ENCODE measurements at regions not wholly inside any gene's neighbourhood (a gene's known extent, or its start where the extent isn't known, plus 50 kb on each side); places are given as distances from the start of the nearest gene placed in this dataset.

DNA sequence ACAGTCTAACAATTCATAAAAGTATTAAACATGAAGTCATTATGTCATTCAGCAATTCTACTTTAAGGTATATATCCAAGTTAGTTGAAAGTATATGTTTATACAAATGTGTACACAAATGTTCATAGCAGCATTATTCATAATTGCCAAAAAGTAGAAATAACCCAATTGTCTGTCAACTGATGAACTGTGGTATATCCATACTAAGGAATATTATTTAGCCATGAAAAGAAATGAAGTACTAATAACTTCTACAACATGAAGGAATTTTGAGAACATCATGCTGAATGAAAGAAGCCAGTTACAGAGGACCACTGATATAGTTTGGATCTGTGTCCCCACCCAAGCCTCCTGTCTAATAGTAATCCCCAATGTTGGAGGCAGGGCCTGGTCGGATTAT lies 224.3 kb downstream of the SPATA31D1 start:
- no peak for DNase-seq (ENCODE audit: low read depth)

DNA sequence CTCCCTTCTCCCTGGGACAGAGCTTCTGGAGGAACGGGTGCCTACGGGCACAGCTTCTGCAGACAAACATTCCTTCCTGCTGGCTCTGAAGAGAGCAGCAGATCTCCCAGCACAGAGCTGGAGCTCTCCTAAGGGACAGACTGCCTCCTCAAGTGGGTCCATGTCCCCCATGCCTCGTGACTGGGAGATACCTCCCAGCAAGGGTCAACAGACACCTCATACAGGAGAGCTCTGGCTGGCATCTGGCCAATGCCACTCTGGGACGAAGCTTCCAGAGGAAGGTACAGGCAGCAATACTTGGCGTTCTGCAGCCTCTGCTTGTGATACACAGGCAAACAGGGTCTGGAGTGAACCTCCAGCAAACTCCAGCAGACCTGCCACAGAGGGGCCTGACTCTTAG lies 227.9 kb downstream of the SPATA31D1 start:
- DNase-seq (ENCODE audit: low read depth), result no peak

DNA sequence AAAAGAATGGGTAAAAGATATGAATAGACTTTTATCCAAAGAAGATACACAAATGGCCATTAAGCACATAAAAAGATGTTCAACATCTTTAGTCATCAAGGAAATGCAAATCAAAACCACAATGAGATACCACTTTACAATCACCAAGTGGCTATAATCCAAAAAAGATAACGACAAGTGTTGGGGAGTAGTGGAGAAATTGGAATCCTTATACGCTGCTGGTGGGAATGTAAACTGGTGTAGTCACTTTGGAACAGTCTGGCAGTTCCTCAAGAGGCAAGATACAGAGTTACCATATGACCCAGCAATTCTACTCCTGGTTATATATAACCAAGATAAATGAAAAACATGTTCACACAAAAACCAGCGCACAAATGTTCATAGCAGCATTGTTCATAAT lies 234.9 kb downstream of the SPATA31D1 start:
- DNase-seq (ENCODE audit: low read depth), result peak; percentile 45

DNA sequence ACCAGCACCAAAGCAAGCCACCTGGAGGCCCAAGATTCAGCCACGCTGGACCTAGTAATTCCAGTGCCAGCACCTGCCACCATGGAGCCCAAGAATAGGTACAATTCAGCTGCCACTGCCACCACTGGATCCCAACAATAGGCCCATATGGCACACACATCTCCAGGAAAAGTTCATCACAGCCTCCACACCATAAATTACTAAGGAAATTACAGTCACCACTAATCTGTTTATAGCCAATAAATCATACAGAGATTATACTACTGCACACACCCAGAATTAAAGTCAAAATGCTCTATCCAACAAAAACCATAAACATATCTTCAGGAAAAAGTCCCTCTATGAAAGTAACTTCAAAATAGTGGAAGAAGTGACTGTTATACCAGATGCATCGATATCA lies 242.8 kb downstream of the SPATA31D1 start:
- DNase-seq (ENCODE audit: low read depth), result no peak

DNA sequence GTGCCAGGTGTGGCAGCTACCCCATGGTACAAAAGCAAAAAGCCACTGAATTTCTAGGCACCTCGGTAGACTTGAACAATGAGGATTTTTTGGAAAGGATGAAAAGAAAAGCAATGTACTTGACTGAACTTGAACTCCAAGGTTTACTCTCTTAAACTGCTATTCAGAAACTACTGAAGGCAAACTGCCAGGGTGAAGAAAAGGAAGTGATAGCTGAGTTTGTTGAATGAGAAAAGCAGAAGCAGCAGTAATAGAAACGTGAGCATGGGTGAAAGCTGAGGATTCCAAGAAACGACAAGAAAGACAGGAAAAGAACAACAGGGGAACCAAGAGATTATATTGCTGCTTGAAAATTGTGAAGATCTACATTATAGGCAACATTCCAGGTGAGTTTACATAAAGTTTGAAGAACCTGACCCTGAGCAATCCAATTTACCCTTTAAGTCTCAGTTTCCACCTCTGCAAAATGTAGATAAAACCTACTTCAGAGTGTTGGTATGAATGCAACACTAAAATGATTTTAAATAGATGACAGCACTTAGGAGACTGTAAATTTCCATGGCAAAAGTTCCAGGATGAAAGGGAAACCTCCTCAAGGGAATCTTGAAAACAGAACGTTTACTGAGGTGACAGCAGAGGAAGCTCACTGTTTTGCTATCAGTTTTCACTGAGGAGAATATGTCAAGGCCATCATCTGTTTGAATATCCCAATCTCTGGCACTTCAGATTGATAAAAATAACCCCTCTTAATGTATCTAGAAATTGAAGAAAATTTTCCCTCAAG lies 245.8 kb downstream of the SPATA31D1 start:
- no peak for DNase-seq (ENCODE audit: low read depth)

DNA sequence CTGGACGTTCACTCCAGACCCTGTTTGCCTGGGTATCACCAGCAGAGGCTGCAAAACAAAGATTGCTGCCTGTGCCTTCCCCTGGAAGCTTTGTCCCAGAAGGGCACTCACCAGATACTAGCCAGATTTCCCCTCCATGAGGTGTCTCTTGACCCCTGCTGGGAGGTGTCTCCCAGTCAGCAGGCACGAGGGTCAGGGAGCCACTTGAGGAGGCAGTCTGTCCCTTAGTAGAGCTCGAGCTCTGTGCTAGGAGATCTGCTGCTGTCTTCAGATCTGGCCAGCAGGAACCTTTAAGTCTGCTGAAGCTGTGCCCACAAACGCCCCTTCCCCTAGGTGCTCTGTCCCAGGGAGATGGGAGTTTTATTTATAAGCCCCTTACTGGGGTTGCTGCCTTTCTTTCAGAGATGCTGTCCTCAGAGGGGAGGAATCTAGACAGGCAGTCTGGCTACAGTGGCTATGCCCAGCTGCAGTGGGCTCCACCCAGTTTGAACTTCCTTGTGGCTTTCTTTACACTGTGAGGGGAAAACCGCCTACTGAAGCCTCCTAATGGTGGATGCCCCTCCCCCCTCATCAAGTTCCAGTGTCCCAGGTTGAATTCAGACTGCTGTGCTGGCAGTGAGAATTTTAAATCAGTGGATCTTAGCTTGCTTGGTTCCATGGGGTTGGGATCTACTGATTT lies 253.9 kb downstream of the SPATA31D1 start:
- no peak for DNase-seq (ENCODE audit: low read depth)

DNA sequence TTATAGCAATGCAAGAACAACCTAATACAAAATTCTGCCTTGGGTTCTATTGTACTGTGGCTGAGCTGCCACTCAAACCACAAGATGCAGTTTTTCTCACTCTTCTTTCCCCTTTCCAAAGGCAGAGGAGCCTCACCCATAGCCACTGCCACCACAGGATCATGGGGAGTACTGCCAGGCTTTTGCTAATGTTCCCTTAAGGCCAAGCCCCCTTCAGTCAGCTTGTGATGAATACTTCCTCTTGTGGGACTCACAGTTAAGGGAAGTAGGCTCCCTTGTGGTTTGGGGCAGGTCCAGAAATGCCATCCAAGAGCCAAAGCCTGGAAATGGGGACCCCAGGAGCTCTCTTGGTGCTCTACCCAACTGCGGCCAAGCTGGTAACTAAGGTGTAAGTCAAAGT lies 258.7 kb downstream of the SPATA31D1 start:
- DNase-seq (ENCODE audit: low read depth), result peak; percentile 23

DNA sequence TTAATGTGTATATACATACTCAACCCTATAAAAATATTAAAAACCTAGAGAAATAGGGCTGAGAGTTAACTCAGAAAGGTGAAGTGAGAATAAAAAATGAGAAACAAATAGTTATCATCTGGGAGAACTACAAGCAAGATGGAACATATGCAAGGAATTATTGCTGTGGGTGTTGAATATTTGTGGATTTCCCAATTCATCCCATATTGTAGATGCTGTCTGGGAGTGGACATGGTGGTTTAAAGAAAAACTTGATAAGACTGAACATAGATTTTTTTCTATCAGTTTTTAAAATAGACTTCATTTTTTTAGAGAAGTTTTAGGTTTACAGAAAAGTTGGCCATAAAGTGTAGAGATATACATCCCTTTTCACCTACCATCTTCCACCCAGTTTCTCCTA lies 263.5 kb downstream of the SPATA31D1 start:
- DNase-seq (ENCODE audit: low read depth), result no peak

DNA sequence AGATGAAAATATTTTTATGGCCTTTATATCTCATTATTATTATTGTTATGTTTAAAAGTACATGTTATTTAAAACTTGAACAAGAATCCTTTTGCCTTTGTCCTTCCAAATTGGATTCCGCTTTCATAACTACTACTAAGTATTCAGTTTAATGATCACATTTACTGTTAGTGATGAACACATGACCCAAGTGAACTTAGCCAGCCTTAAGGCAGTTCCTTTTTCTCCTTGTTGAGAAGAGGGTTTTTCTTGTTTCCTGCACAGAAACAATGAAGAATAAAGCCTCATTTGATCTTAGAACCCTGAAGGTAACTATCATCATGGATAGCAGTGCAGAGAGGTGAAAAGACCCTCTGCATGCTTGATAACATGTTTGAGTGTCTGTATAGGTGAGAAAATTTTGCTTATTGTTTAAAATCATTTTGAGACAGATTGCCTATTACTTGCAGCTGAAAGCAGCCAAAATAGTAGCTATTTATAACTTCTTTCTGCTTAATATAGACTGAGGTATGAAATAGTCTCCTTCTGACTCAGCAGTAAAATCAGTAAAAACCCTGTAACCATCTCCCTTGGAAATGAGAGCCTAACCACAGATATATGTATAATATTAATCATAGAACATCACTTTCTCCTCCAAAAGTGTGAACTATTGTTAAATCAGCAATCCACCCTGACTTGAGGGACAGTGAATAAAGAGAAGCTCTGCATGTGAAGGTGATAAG lies 266.2 kb downstream of the SPATA31D1 start:
- no peak for DNase-seq (ENCODE audit: low read depth)

DNA sequence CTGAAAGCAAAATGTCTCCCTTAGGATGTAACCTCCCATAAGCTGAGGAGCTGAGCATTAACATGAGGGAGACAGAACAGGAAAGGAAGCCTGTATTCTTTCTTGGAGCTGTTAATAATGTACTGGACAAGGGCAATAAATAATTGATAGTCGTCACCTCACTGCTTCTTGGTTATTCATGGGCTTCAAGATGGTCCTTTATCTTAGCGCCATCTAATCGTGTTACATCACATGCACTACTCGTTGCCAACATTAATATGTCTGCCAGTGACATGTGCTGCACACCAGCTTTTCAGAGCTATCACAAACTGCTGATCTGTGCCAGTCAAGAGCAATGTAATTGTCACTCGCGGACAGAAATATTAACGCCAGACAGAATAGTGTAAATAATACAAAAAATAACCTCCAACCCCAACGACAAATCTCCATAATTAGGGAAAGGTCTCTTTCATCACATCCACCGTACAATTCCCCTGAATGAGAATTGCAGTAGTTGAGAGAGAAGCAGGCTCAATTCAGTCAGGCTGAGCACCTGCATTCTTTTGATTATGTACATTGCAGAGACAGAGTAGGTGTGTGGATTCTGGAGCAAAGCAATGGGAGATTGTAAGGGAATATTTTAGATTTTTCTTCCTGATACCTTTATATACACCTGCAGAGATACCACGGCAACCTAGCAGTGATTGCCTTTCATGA lies 267.1 kb downstream of the SPATA31D1 start:
- no peak for DNase-seq (ENCODE audit: low read depth)

DNA sequence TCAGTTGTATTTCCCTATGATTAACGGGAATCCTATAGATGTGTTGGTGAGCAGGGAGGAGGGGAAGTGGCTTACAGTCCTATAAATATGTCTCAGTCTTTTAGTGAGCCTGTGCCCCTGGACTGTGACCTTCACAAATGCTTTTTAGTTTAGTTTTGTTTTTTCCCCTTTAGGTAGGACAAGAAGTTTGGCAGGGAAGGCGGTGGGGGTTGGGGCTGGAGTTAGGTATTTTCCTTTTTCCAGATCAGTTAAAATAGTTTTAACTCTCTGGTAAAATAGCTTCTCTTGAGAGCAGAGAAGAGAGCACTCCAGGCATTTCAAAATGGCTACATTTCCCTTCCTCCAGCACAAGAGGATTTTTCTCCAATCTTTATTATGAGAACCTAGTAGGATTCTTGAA lies 272.1 kb downstream of the SPATA31D1 start:
- no peak for DNase-seq (ENCODE audit: low read depth)

DNA sequence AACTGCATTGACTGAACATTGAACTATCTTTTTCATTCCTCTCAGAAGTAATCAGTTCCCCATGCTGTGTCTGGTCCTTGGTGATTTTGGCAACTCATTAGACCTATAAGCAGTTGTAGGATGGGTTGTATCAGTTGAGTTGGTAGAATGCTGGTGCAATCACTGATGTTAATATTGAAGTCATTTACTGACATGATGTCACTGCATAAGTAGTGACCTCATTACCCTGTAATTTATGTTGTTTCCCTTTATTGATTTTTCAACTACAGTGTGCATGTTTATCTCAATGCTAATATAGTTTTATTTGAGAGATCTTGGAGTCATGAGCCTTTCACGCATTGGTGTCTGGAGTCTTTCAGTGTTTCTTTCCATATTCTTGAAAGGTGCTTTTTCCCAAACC lies 275.0 kb downstream of the SPATA31D1 start:
- no peak for DNase-seq (ENCODE audit: low read depth)

DNA sequence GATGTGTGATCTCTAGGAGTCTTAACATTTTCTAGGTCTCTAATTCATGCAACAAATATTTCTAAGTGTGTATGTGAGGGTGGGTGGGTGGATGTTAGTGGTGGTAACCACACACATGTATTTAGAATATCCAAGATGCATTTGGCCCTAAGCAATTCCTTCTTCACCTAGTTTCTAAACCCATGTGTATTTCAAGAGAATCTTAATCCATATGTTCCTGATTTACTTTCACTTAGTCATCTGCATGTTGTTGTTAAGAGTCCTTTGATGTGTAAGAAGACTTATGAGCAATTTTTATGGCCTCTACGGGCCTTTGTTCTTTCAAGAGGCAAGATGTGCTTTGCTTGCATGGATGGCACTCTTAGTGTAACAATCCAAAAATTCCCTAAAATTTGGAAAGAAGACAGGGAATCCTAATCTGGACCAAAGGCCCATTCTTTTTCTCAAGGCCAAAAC lies 282.6 kb downstream of the SPATA31D1 start:
- no peak for DNase-seq (ENCODE audit: low read depth)

DNA sequence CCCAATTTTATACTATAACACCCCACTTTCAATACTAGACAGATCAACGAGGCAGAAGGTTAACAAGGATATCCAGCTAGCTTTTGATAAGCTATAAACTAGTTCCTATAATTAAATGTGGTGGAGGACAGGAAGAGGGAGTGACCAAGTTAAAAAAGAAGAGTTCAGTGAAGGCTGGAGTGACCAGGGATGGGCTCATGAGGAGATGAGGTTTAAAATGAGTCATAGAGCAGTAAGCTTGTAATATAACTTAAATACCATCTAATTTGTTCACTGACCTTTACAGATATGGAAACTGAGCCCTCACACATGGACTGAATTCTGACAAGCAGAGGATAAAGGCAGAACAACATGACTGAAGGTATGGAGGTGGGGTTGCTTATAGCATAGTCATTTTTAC lies 284.5 kb downstream of the SPATA31D1 start:
- no peak for DNase-seq (ENCODE audit: low read depth)

DNA sequence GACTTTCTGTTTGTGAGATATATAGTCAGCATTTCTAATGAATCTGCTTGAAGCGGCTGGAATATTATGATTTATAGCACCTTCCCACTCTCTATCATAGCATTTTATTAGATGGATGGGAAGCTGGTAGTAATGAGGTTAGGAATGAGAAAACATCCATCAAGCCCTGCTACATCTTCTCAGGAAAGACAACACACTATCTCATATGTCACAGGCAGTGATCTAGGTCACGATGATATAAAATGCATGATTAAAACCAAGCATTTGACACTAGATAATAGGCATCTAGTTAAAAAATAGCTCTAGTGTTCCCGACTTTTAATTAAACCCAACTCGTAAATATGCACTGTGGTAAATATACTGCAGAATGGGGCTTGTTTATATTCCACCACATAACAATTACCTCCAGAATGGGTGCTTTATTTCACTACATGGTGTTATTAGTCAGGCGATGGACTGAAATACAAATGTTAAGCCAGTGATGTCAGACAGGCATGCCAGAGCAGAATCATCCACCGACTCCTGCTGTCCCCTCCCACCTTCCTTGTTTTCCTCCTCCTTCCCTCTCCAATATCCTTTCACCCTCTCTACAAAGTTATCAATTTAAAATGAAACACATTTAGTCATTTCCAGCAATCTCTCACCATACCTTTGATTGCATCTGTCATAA lies 286.8 kb downstream of the SPATA31D1 start:
- no peak for DNase-seq (ENCODE audit: low read depth)

DNA sequence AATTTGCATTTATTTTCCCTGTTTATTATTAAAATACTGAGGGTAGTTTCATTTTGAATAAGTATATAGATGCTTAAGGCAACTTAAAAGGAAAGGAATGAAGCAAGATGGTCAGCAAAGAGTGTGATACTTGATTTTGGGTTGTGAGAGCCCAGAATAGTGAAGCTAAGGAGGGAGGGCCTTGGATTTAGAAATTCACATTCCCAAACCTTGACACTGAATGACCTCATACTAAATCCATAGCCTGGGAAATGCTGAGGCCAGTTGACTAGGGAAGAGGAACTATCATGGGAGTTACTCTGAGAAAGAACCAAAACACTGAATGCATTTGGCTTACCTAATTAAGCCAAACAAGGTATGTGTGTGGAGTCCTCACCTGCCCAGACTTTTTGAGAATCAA lies 292.5 kb downstream of the SPATA31D1 start:
- DNase-seq (ENCODE audit: low read depth), result no peak

DNA sequence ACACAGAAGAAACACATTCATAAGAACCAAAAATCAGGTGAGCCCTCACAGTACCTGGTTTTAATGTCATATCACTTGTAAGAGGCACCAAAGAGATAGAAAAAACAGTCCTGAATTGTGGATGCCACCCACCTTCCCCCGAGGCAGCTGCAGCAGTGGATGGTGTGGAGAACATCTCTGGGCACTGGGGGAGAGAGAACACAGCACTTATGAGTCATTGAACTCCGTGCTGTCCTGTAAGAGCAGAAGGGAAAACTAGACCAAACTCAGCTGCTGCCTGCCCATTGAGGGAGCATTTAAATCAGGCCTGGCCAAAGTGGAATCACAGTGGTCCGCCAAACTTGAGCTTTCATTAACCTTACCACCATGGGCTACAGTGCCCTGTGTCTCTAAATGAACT lies 296.2 kb downstream of the SPATA31D1 start:
- DNase-seq (ENCODE audit: low read depth), result no peak

DNA sequence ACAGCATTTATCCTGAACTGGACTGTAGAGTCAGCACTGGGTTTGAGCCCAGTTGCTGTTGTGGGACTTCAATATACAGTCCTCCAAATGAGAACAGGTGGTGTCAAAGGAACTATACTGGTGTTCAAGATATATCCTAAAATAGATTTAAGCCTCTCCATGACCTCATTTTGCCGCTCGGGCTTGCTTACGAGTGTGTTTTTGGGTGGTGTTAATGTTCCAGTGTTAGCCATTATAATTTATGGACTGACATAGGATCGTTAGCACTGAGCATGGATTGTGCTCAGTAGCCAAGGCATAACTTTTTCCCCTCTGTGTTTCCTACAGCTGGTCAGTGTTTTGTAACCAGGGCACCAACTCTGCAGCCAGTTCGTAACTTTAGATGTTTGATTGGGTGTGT lies 306.6 kb downstream of the SPATA31D1 start:
- DNase-seq (ENCODE audit: low read depth), result no peak

DNA sequence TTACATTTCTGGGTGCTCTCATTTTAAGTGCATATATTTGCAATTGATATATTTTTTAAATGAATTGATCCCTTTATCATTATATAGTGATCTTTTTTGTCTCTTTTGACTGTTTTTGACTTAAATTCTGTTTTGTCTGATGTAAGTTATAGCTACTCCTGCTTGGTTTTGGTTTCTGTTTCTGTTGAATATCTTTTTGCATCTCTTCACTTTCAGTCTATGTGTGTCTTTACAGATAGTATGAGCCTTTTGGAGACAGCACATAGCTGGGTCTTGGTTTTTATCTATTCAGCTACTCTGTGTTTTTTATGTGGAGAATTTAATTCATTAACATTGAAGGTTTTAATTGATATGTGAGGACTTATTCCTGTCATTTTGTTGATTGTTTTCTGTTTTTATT lies 311.3 kb downstream of the SPATA31D1 start:
- DNase-seq (ENCODE audit: low read depth), result no peak

DNA sequence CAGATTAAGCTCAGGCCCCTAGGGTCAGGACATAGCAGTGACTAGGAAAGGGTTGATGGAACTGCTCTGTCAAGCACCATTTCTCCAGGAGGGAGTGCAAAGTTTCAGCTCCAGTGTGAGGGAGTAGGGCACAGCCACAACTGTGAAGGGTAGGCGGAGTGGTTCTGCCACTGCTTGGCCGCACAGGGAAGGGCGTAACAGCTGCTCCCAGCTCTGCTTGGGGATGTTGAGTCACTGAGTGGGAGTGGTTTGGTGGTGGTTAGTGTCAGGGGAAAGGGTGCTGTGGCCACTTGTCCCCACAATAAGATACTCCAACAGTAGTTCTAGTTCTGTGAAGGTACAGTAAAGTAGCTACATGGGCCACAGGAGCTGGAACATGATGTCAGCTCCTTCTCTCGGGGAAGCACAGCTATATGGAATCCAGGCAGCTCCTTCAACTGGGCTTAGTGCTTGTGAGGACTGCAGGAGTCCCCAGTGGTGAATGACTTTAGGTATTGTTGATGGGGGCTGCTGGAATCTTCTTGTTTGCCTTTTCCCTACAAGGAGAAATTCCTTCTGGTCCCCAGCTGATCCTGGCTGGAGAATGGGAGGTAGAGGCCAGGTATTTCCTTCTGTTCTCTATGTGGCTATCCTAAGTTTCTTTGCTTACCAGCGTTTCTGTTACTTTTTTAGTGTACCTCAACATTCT lies 314.5 kb downstream of the SPATA31D1 start:
- DNase-seq (ENCODE audit: low read depth), result peak; percentile 17

DNA sequence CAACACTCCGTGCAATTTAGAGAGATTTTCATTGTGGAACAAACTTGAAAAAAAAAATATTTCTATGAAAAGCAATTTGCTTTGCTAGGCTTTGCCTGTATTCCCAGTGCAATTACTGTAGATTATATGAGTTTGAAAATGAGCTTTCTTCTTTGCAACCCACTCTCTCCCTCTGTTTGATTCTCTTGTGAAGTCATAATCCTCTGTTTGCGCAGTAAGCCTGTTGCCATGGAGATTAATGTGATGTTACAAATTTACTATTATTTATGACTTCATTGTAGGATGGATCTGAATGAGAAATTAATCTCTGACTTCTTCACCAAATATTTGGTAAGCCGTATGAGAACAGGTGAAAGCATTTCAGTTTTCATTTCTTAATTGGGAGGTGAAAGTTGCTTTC lies 320.3 kb downstream of the SPATA31D1 start:
- no peak for DNase-seq (ENCODE audit: low read depth)

Measured in Daoy (cell line).